GM18505 (cell line): ENCODE measurements at regions not wholly inside any gene's neighbourhood (a gene's known extent, or its start where the extent isn't known, plus 50 kb on each side); places are given as distances from the start of the nearest gene placed in this dataset.
"Not testable (repeated sequence)": the region's sequence is repeated elsewhere in the genome, so short reads cannot be mapped to it uniquely, and the experiment has no call there.

Source experiments
- ATAC-seq: cut with Tn5 transposase; IDR thresholded peaks from one replicate; pipeline ENCODE4 v1.9.1; 2021; ENCODE audit not compliant: unreplicated experiment
- POLR2A ChIP-seq: IDR thresholded peaks from 4 replicates; pipeline ENCODE4 v1.6.1; 2011; ENCODE audit warnings: borderline replicate concordance; ENCODE audit not compliant: insufficient read depth, insufficient read length; ENCODE audit errors: extremely low read depth

- ATAC-seq = no peak
Measured at GRCh38 chr4:126123611-126124325, 809.0 kb downstream of the FAT4 start.

GRCh38 chr4:126124818-126125217 is 810.1 kb downstream of the FAT4 start:
- TF ChIP-seq POLR2A = no peak

More at GRCh38 chr4:126123611-126124325, 809.0 kb downstream of the FAT4 start:
- TF ChIP-seq POLR2A = no peak

GRCh38 chr4:126130215-126130614 is 815.5 kb downstream of the FAT4 start:
- ATAC-seq = no peak
- no peak for TF ChIP-seq POLR2A

More at GRCh38 chr4:126124818-126125217, 810.1 kb downstream of the FAT4 start:
- no peak for ATAC-seq

- ATAC-seq = no peak
- TF ChIP-seq POLR2A = no peak
Measured at GRCh38 chr4:126136922-126137781, 822.4 kb downstream of the FAT4 start.

GRCh38 chr4:126137782-126138170 is 823.0 kb downstream of the FAT4 start:
- TF ChIP-seq POLR2A = no peak

GRCh38 chr4:126144543-126145237 is 829.9 kb downstream of the FAT4 start:
- TF ChIP-seq POLR2A = no peak
- ATAC-seq = no peak

More at GRCh38 chr4:126137782-126138170, 823.0 kb downstream of the FAT4 start:
- no peak for ATAC-seq

GRCh38 chr4:126168484-126168883 is 853.7 kb downstream of the FAT4 start:
- no peak for ATAC-seq
- no peak for TF ChIP-seq POLR2A

- no peak for ATAC-seq
Measured at GRCh38 chr4:126172126-126172525, 857.4 kb downstream of the FAT4 start.

GRCh38 chr4:126174627-126175026 is 859.9 kb downstream of the FAT4 start:
- no peak for TF ChIP-seq POLR2A
- ATAC-seq = no peak

More at GRCh38 chr4:126172126-126172525, 857.4 kb downstream of the FAT4 start:
- no peak for TF ChIP-seq POLR2A

GRCh38 chr4:126180642-126181041 is 865.9 kb downstream of the FAT4 start:
- TF ChIP-seq POLR2A = no peak
- no peak for ATAC-seq

- TF ChIP-seq POLR2A = no peak
- no peak for ATAC-seq
Measured at GRCh38 chr4:126182336-126182735, 867.6 kb downstream of the FAT4 start.

GRCh38 chr4:126182786-126183185 is 868.0 kb downstream of the FAT4 start:
- ATAC-seq = no peak
- no peak for TF ChIP-seq POLR2A

- ATAC-seq = no peak
- no peak for TF ChIP-seq POLR2A
Measured at GRCh38 chr4:126183206-126183605, 868.5 kb downstream of the FAT4 start.

GRCh38 chr4:126191536-126191935 is 876.8 kb downstream of the FAT4 start:
- no peak for TF ChIP-seq POLR2A
- no peak for ATAC-seq

- ATAC-seq = no peak
- TF ChIP-seq POLR2A = no peak
Measured at GRCh38 chr4:126192506-126192905, 877.8 kb downstream of the FAT4 start.

- not testable (repeated sequence) for ATAC-seq
Measured at GRCh38 chr4:126201251-126202138, 886.7 kb downstream of the FAT4 start.
